Loucy (cell line): ENCODE measurements at regions not wholly inside any gene's neighbourhood (a gene's known extent, or its start where the extent isn't known, plus 50 kb on each side); places are given as distances from the start of the nearest gene placed in this dataset.

Experiments used
- CTCF ChIP-seq: fragments of 200-600 bp; sonication (generic); conservative IDR thresholded peaks from 2 replicates; pipeline ENCODE4 v1.5.1; 2014; ENCODE audit warnings: mild to moderate bottlenecking, antibody characterized with exemption, low read length
- EZH2phosphoT487 ChIP-seq: fragments of 200-600 bp; IDR thresholded peaks from 2 replicates; pipeline ENCODE4 v1.6.1; 2018; ENCODE audit warnings: antibody characterized with exemption, mild to moderate bottlenecking, moderate library complexity, borderline replicate concordance

DNA sequence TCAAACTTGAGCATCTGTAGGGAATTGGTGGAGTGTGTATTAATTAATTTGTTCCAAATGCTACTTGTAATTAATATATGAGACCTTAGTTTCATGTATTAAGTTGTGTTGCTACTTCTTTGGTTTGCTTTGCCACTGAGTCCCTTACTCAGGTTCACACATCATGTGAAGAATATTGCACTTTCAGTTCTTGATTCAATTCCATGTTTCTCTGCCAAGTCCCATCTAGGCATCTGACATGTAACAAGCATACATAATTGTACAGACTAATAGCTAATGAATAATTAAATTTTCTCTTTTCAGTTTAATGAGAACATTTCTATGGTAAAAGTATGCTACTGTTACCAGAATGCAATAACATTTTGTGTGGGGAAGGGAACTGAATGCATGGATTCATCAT is 640.0 kb downstream of the TMTC2 start:
- TF ChIP-seq CTCF, result no peak
- no peak for TF ChIP-seq EZH2phosphoT487
